HUDEP-2 (cell line): ENCODE measurements at regions not wholly inside any gene's neighbourhood (a gene's known extent, or its start where the extent isn't known, plus 50 kb on each side); places are given as distances from the start of the nearest gene placed in this dataset.
A peak's percentile ranks its signal among the peaks of the same experiment; 100 is the strongest.

ENCODE experiments used
- DNase-seq, 76 experiments: peaks; one replicate each; lab custom pipeline; 2025; ENCODE audit not compliant: unreplicated experiment in 76 of 76; lab: John Stamatoyannopoulos, UW

DNA sequence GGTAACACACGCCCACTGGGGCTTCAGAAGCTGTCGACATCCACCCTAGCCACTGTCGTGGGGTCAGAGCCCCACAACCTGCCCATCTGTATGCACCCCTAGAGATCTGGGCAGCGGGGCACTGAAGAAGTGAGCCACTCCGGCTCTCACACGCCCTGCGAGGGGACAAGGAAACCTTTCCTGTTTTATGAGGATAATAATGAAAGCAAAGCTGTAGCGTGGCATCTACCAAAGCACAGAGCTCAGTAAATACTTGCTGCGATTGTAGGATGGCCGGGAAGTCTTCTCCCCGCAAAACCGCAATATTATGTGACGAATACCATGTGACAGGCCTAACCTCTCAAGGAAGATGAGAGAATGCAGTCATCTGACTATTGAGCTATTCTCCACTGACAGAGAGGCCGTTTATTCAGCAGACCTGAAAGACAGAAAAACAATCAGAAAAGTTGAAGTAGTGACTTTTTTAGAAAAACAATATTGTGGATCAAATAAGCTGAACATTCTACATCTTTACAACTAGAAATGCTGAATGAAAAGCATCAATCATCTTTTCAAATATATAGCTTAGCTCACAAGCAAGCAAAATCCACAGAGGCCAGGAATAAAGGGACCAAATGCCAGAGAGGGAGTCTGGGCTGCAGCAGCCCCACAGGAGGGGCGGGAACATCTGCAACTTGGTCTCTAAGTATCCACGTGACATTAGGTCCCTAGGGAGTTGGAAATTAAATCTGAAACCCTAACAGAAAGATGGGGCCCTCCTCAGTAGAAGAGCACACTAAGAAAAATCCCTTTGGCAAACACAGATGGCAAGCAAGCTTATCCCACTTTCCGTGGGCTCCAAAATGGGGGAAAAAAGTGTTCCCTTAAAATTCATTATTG lies 207.8 kb downstream of the TTLL2 start:
- DNase-seq = no peak

DNA sequence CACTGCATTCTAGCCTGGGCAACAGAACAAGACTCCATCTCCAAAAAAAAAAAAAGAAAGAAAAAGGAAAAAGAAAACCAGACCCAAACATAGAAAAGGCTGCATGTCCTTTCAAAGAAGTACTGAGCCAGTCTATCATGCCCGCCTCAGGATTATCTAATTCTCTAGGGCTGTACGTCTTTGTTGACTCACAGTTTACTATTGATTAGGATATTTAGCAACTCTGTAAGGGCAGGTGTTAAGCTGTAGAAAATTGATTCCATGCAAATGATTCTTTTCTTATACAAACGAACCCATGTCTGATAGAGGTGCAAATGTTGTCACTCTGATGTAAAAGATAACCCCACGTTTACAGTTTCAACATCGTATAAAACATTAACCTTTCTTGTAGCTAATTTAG lies 209.0 kb downstream of the TTLL2 start:
- no peak for DNase-seq

DNA sequence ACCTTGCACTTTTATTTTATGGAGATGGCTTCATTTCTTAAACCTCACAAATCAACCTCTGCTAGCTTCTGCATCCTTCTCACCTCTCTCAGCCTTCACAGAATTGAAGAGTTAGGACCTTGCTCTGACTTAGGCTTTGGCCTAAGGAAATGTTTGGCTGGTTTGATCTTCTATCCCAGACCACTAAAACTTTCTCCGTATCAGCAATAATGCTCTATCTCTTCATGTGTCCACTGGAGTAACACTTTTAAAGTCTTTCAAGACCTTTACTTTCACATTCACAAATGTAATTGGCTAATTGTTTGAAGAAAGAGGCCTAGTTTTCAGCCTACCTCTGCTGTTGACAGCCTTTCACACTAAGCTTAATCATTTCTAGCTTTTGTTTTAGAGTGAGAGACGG lies 212.9 kb downstream of the TTLL2 start:
- no peak for DNase-seq

DNA sequence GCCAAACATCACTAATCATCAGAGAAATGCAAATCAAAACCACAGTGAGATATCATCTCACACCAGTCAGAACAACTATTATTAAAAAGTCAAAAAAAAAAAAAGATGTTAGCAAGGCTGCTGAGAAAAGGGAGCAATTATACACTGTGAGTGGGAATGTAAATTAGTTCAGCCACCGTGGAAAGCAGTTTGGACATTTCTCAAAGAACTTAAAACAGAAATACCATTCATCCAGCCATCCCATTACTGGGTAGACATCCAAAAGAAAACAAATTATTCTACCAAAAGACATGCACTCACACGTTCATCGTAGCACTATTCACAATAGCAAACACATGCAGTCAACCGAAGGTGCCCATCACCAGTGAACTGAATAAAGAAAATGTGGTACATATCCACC lies 213.9 kb downstream of the TTLL2 start:
- no peak for DNase-seq

DNA sequence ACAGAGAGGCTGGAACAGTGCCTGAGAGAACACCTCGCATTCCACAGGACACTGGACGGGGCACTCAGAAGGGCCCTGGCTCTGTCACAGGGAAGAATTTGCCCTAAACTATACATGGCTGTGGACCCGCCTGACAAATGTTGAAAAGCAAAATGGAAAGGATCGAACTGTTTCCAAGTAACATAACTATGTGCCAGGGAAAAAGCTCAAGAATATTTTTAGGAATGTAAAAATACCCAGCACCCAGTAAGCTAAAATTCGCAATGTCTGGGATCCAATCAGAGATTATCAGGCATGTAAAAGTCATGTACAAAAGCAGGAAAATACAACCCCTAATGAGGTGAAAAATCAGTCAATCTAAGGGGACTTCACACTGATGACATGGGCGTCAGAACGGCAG lies 215.9 kb downstream of the TTLL2 start:
- no peak for DNase-seq

DNA sequence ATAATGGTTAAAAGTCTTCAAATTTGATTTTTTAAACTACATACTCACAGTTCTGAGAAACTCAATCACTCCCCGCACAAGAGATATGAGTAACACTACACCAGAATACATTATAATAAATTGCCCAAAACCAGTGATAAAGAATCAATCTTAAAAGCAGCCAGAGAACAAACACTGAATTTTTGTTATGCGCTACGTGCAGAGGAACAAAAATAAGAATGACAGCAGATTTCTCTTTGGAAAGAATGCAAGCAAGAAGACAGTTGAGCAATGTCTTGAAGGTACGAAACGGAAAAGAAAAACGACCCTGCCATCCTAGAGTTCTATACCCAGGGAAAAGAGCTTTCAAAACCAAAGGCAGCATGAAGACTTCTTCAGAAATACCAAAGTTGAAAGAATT lies 216.7 kb downstream of the TTLL2 start:
- DNase-seq = no peak

DNA sequence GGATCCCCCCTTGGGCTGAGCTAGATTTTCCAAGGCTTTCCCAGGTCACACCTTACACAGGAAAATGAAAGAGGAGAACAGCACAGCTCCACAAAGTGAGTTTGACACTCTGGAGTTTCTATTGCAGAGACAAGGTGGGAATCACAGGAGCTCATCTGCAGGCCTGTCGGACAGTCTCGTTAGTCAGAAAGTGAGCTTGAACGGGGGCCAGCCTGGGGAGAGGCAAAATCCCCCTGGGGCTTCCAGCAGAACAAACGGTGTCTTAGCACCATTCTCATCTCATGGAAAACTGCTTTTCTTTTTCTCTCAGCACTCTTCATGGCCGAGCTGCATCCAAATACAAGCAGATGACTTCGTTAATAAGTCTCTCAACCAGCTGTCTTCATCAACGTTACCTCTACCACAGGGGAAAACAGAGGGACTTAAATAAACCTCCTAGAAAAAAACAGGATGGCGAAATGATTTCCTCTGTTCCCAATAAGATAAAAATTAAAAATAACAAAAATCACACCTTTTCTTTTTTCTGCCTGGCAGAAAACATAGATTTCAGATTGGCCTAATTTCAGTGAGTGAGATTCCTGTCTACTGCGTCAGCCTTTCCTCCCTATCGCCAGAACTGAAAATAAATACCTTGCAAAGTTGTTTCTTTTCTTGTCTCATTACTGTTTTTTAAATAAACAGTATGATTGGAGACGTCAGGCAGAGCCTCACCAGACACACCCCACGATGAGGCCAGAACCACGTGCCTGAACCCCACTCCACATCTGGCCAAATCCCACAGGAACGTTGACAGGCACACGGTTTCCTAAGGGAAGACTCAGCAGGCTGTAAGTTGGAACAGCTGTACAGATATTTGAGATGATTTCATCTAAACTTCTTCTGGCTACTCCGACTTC lies 219.0 kb downstream of the TTLL2 start:
- DNase-seq = no peak

DNA sequence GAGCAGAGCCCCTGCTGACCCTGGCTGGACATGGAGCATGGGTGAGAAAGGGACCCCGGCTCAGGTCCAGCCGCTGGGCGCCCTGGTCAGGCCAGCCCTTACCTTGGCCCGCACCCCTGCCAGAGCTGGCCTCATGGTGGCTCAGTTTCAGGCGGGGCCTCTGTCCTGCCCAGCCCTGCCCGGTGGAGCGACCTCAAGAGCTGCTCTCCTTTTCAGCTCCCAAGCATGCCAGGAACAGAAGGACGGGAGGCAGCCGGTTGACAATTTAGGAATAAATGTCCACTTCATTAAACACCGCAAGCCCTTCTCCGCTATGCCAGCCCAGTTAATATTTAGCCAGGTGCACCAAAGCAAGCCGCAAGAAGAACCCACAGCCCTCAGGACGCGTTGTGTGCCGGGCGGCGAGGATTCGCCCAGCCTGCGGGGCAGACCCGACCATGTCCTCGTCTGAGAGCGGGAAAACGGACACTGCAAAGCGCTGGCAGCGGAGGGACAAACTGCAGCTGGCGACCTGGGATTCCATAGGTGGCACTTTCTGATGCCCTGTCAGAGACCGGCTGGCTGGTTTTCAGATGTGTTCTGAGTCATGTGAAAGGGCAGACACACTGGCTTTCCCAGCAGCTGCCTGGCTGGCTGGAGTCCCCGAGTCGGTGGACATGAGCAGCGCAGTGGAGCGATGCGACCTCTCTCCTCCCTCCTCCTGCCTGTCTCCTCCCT lies 221.9 kb downstream of the TTLL2 start:
- DNase-seq = no peak

DNA sequence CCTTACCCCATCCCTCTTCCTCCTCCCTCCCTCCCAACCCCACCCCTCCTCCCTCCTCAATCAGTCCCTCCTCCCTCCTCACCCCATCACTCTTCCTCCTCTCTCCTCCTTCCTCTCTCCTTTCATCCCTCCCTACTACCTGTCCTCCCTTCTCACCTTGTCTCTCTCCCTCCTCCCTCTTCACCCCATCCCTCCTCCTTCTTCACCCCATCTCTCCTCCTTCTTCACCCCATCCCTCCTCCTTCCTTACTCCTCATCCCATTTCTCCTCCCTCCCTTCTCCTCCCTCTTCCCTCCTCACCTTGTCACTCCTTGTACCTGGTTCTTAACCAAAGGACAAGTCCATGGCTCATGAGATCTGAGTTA lies 222.4 kb downstream of the TTLL2 start:
- no peak for DNase-seq

DNA sequence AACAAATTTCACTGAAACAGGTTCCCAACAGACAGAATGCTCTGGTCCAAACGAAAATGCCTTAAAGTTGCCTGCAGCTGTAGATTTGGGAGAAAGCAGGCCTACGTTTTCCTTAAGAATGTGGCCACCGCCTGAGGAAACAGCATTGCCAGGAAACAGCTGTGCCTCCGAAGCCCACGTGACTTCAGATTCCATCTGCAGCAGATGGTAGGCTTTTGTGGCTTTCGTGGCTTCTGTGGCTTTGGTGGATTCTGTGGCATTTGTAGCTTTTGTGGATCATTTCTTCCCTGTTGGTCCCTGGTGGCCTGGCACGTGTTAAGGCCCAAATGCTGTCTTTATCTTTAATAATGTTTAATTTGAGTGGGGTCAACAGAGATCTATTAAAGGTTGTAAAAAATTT lies 222.9 kb downstream of the TTLL2 start:
- DNase-seq = no peak

DNA sequence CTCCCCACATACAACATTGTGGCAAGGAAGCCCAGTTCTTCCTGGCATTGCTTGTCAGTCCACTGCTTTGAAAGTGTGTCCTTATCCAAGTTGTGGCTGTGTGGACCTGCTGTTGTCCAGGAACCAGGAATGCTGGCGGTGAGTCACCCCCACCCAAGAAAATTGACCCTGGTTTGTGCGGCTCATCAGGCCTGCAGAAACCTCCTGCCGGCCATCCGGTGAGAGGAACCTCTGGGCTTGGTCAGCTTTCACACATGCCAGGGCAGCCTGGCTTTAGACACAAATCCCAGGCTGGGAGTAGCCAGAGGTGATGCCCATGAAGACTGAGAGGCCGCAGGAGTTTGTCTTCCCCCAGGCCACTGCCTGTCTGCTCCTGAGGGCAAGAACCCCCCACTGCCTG lies 223.6 kb downstream of the TTLL2 start:
- no peak for DNase-seq

DNA sequence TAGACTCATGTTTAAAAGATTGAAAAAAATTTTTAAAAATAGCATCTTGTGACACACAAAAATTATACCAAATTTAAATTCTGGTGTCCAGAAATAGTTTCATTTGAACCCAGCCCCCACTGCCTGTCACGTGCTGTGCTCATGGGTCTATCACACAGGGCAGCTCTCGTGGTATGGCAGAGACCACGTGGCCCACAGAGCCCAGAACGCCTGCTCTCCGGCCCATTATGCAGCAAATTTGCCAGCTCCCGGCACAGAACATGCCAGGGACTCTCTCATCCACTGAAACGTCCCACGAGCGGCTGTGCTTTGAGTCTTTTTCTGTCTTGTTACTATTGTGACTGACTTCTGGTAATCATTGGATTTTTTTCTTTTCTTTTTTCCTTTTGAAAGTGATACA lies 224.3 kb downstream of the TTLL2 start:
- DNase-seq = no peak

DNA sequence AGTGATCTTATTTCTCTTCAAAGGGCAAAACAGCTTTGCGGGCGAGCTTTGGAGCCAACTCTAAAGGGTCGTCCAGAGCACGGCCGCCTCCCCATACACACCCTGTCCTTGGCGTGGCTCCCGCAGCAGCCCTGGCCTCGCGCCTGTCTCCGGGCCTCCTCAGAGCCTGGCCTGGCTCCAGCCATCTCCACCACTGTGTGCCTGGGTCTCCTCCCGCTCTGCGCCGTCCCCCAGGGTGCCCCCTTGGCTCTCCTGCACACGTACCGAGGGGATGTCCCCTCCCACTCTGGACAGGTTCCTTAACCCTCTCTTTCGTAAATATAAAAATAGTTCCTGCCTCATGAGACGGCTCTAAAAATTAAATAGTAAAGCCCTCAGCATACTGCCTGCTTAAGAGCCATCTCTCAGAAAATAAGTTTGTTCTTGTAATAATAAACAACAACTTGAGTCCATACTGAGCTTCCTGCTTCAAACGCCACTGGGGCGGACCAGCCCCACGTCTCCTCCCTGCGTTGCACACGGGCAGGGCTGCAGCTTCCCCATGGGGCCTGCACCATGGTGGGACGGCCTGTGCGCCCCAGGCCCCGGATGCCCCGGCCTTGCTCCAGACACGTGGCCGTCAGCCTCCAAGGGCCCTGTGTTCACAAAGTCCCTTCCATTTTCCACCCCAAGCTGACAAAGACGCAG lies 226.2 kb downstream of the TTLL2 start:
- DNase-seq = peak in 2 of 76 experiments; percentile 14 to 19

DNA sequence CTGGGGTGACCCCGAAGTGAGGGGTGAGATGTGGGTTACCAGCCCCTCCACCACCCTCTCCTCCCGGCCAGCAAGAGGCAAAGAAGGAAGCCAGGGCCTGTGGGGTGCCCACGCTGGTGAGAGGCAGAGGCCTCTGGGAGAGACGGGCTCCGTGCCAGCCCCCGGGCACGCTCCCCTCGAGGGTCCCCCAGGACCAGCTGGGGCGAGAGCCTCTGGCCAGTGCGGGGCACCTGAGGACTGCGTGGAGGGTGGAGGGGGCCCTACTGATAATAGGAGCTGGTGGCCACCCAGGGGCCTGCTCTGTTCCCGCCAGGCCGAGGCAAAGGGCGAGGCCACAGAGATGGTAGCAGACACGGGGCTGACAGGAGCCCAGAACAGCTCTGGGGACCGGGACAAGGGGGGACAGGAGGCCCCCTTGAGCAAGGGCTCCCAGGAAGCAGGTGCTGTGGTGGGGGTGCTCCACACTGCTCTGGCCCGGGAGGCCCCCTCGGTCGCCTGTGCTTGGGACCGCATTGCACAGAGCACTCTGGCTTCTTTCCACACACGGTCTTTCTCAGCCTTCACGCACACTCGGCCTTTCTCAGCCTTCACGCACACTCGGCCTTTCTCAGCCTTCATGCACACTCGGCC lies 226.9 kb downstream of the TTLL2 start:
- DNase-seq = no peak

DNA sequence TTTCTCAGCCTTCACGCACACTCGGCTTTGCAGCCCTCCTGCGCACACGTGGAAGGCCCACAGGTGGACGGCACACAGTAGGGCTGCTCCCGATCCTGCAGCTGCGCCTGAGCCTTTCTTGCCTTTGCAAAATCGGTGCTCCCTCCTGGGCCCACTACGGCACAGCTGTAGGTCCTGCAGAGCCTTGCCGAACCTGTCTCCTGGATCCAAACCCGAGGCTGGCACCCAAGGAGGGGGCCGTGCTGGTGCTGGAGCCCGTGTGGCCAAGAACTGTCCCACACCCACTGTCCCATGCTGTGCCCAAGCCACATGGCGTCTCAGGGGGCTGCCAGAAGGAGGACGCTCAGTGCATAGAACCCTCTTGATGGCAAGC lies 227.4 kb downstream of the TTLL2 start:
- DNase-seq = no peak

DNA sequence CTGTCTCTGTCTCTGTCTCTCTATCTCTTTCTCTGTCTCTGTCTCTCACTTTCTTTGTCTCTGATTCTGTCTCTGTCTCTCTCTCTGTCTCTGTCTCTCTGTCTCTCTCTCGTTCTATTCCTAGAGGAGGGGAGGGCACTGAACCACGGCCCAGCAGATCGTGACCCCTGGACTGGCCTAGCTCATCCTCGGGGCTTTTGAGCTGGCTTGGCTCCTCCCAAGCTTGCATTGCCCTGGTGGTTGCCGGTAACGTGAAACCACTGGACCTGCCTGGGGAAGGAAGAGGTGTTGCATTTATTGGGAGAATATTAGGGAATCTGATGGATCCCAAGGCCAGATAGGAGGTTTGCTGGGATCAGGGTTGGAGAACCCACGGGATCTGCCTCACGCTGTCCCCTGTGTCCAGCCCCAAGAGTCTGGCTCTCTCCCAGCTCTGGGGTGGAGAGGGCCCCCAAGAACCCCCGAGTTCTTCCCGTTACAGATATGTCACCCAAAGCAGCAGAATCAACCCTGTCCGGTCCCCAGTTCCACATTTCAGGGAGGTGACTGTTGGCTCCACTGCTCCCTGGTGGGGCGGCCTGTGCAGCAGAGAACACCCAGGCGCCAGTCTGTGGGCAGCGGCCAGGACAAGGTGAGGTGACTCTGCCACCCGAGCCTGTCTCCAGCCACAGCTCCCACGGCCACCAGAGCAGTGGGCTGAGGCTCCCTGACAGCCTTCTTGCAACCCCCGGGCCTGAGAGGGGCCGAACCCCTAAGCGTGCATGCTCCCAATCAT lies 228.3 kb downstream of the TTLL2 start:
- no peak for DNase-seq

DNA sequence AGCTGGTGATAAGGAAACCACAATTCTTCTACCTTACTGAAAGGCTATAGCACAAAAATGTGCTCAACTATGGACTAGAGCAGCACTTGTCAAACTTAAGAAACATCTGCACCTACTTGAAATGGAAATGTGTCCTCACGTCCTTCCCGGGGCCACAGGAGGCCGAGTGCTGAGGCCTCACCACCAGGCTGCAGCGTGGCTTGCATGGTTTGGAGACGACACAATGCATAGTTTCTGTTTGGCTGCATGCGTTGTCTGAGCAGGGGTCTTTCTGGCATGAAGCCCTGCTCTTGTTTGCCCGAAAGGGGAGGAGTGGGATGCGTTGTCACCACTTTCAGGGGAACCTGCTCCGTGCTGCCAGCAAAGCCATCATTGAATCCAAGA lies 228.8 kb downstream of the TTLL2 start:
- DNase-seq = no peak

DNA sequence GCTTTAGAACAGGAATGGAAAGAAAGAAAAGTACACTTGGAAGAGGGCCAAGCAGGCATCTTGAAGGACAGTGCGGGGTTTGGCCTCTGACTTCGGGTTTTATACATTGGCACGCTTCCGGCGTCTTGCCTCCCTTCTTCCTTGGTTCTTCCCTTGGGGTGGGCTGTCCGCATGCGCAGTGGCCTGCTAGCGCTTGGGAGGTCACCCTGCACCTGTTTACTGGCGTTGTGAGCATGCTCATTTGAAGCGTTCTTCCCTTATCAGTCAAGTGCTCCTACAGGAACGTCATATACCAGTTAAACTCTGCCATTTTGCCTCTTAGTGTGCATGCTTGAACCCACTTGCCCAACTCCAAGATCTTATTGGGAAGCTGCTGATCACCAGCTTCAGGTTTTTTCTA lies 230.0 kb downstream of the TTLL2 start:
- DNase-seq = no peak

DNA sequence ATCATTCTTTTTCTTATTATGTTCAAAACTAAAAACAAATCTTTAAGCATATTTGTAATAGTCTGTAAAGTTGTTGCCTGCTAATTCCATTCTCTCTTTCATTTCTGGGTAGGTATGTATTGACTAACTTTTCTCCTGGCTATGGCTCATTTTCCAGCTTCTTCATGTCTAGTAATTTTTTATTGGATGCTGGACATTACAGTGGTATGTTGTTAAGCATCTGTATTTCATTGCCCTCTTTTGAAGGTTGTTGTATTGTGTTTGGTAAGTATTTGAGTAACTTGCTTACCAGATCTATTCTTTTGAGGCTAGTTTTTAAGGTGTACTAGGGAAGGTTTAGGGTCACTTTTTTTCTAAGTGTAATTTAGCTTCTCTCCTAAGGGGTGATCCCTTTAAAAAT lies 230.9 kb downstream of the TTLL2 start:
- DNase-seq = no peak

DNA sequence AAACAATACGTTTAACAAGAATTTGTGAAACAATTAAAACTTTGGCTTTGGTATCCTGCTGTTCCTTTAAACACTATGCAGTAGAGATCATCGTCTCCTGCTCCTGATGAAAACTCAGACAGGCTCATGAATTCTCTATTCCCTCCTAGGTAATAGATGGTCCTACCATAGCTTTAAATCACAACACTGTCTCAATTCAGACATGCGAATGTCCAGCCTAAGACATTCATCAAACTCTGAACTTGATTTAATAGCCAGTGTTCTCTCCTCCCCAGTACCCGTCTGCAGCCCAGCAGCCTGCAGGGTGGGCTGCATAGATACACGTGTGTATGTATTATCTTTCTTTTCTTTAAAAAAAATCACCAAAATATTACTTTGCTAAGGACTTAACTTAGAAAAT lies 232.8 kb downstream of the TTLL2 start:
- DNase-seq = no peak
